Brain microvascular endothelial cell (primary cell): ENCODE measurements at regions not wholly inside any gene's neighbourhood (a gene's known extent, or its start where the extent isn't known, plus 50 kb on each side); places are given as distances from the start of the nearest gene placed in this dataset.

Experiments used
- DNase-seq: peaks from one replicate; pipeline ENCODE4 v3.0.0-alpha.2; 2020
- H3K27ac ChIP-seq: fragments of 250-450 bp; sonication (Bioruptor Pico); 2 replicates; pipeline ENCODE4 v1.5.1; 2020; ENCODE audit warnings: mild to moderate bottlenecking, moderate library complexity
- H3K27me3 ChIP-seq: fragments of 250-450 bp; sonication (Bioruptor Pico); replicated peaks from 2 replicates; pipeline ENCODE4 v1.5.1; 2020; ENCODE audit warnings: mild to moderate bottlenecking
- H3K36me3 ChIP-seq: fragments of 250-450 bp; sonication (Bioruptor Pico); replicated peaks from 2 replicates; pipeline ENCODE4 v1.5.1; 2020; ENCODE audit warnings: mild to moderate bottlenecking
- H3K4me3 ChIP-seq: 2 replicates; pipeline ENCODE4 v1.5.1; 2011; ENCODE audit warnings: low read depth, mild to moderate bottlenecking, control low read depth, low read length, moderate library complexity
- in situ Hi-C: cut with HindIII; loops from 2 replicates; pipeline ENCODE4 v1.10.0; 2017; ENCODE audit warnings: low sequenced_read_pairs, low pct_ligation_motif_present
- TF ChIP-seq, protein P1 (sequence below): IDR thresholded peaks from 2 replicates; pipeline ENCODE4 v1.5.1; 2011; ENCODE audit warnings: low read depth, mild to moderate bottlenecking, moderate library complexity, low read length, control low read depth, inconsistent platforms; ENCODE audit errors: missing control alignments

DNA sequence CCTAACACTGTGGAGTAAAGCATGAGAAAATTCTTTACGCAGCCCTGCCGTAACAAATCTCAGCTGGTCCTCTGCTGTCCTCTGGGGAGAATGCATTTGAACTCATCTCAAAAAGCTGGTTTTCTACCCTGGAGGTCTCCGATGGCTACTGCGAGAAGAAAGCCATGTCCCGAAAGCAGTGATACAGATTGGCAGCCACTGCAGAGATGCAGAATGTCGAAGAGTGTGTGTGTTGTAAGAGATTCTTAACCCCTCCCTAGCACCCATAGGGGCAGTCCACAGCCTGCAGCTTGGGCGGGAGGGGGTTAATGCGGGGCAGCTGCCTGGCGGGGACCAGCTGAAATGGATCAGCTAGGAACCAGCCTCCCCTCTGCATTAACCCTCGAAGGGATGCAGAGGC is 235.9 kb downstream of the ZNF516 start:
- DNase-seq, result no peak
- TF ChIP-seq, protein P1, sequence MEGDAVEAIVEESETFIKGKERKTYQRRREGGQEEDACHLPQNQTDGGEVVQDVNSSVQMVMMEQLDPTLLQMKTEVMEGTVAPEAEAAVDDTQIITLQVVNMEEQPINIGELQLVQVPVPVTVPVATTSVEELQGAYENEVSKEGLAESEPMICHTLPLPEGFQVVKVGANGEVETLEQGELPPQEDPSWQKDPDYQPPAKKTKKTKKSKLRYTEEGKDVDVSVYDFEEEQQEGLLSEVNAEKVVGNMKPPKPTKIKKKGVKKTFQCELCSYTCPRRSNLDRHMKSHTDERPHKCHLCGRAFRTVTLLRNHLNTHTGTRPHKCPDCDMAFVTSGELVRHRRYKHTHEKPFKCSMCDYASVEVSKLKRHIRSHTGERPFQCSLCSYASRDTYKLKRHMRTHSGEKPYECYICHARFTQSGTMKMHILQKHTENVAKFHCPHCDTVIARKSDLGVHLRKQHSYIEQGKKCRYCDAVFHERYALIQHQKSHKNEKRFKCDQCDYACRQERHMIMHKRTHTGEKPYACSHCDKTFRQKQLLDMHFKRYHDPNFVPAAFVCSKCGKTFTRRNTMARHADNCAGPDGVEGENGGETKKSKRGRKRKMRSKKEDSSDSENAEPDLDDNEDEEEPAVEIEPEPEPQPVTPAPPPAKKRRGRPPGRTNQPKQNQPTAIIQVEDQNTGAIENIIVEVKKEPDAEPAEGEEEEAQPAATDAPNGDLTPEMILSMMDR, result peak; percentile 33
- H3K27me3 ChIP-seq, result no peaks in the 10 kb centered on the region
- in situ Hi-C loops, result no loop called here
- H3K27ac ChIP-seq, result no peak overlapping the region
- H3K36me3 ChIP-seq, result no peaks in the 10 kb centered on the region
- no peak overlapping the region for H3K4me3 ChIP-seq

DNA sequence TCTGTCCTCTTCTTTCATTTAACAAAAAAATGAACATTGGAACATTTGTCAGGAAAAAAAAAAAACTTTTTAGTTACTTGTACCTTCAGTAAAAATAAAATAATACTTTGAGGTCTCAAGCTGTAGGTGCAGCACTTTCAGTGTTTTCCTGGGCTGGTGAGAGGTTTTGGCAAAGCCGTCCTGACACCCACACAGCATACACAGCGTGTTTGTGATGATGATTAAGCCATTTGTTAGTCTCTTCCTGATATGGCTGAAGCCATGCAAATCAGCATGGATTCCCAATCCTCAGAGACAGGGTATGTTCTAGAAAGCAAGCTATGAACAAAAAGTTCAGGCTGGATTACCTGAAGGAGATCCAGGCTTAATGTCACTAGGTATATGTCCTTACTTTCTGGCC is 236.8 kb downstream of the ZNF516 start:
- H3K4me3 ChIP-seq, result no peak overlapping the region
- H3K27ac ChIP-seq, result no peak overlapping the region
- no peaks in the 10 kb centered on the region for H3K36me3 ChIP-seq
- TF ChIP-seq, protein P1, result no peak
- DNase-seq, result no peak
- no peaks in the 10 kb centered on the region for H3K27me3 ChIP-seq
- in situ Hi-C loops, result no loop called here

DNA sequence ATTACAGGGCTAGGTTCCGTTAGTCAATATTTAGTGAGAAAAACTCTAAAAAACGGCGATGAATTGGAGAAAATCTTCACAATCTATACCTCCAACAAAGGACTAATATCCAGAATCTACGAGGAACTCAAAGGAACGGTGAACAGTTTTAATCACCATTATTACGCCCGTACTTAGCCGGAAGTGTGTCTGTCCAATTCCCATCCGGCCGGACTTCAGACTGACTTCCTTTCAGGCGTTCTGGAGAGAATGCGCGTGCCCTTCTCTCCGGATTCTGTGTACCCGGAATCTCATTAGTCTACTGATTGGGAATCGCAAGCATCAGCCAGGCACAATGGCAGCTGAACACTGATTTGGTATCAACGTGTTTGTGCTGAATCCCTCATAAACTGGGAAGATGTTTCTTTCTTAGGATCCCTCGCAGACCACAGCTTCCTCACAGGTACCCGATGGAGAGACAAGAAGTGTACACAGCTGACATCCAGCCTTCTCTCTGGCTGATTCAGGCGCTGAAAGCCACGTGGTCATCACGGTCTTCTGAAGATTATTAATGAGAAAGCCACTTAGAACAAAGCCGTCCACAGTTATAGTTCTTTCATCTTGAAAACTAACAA is 239.9 kb downstream of the ZNF516 start:
- no peak overlapping the region for H3K27ac ChIP-seq
- in situ Hi-C loops, result no loop called here
- no peak overlapping the region for H3K4me3 ChIP-seq
- no peak for DNase-seq
- H3K27me3 ChIP-seq, result no peaks in the 10 kb centered on the region
- TF ChIP-seq, protein P1, result no peak
- no peaks in the 10 kb centered on the region for H3K36me3 ChIP-seq

DNA sequence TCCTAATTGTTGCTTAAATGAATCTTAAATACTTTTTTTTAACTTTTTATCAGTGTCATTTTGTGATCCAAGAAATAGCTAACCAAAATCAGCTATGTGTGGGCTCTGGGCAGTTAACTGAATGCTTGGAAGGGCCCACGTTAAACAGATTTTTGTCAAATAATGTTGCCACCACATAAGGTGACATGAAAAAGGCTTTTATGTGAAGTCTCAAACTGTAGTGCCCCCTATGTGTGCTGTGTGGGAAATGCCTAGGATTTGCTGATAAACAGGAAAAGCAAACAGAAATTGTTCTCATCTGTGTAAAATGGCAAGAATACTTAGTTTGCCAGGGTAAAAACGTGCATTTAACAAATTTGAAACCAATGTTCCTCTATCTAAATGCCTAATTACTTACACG is 242.2 kb downstream of the ZNF516 start:
- H3K27ac ChIP-seq, result no peak overlapping the region
- TF ChIP-seq, protein P1, result peak; percentile 51
- DNase-seq, result no peak
- no peaks in the 10 kb centered on the region for H3K36me3 ChIP-seq
- no peak overlapping the region for H3K4me3 ChIP-seq
- in situ Hi-C loops, result no loop called here
- H3K27me3 ChIP-seq, result no peaks in the 10 kb centered on the region

DNA sequence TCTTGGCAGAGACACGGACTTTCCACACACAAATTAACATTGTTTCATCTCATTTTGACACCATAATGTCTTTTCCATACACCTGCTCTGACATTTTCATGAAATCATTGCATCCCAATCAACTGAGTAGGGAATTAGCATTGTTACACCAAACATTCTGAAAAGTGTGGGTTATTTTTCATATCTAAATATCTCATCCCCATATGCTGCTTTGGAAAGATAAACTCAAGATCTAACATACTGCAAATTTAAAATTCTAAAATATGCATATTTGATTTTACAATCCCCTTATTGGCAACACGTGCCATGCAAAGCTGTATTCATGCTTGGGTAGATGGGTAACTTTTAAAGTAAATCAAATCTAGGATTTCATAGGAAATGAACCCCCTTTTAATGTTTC is 242.9 kb downstream of the ZNF516 start:
- no peak for DNase-seq
- in situ Hi-C loops, result no loop called here
- Histone ChIP-seq H3K4me3 (no peak overlapping the region), H3K27me3 (no peaks in the 10 kb centered on the region), H3K27ac (no peak overlapping the region), H3K36me3 (no peaks in the 10 kb centered on the region)
- TF ChIP-seq, protein P1, result no peak

DNA sequence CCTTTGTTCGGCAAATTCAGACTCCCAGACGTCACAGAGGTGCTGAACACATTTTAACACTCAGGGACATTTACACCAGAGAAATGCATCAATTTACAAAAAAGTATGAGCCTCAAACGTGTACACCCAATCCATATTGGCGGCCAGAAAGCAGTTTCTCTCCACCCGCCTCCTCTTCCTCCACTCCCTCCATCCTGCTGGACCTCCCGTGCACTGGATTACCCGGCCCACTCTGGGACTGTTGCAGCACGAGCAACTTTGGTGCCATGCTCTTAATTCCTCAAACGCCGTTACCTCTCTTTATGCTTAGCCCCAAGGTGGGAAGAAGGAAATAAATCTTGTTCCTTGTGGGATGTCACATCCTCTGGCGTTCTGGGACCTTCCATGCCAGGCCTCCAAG is 243.4 kb downstream of the ZNF516 start:
- no peaks in the 10 kb centered on the region for H3K36me3 ChIP-seq
- TF ChIP-seq, protein P1, result no peak
- in situ Hi-C loops, result no loop called here
- no peak for DNase-seq
- no peaks in the 10 kb centered on the region for H3K27me3 ChIP-seq
- H3K27ac ChIP-seq, result no peak overlapping the region
- no peak overlapping the region for H3K4me3 ChIP-seq
